IMR-90 (cell line): ENCODE measurements at regions not wholly inside any gene's neighbourhood (a gene's known extent, or its start where the extent isn't known, plus 50 kb on each side); places are given as distances from the start of the nearest gene placed in this dataset.
"Not testable (repeated sequence)": the region's sequence is repeated elsewhere in the genome, so short reads cannot be mapped to it uniquely, and the experiment has no call there.

Experiments used
- ATAC-seq: fragments of 200-7000 bp; cut with Tn5 transposase; 2 replicates; pipeline ENCODE4 v1.9.1; 2020; ENCODE audit warnings: low read depth, mild to moderate bottlenecking, moderate library complexity
- BruUV-seq: library from RNA; stranded (reverse); fragments of 400-500 nt; replicated peaks from 2 replicates; lab custom pipeline; 2021; lab: Mats Ljungman, UMichigan
- CTCF ChIA-PET: fragments of 300-600 bp; formaldehyde crosslinking; extraction: SDS; loops from one replicate; lab custom pipeline; 2021; ENCODE audit warnings: antibody characterized with exemption; lab: Yijun Ruan, JAX
- POLR2A ChIA-PET: fragments of 300-600 bp; sonication (Branson Sonifier 250); formaldehyde crosslinking; loops from one replicate; lab custom pipeline; 2022; ENCODE audit warnings: antibody characterized with exemption; ENCODE audit not compliant: unreplicated experiment; lab: Charles Lee
- DNase-seq: peaks from one replicate; pipeline ENCODE4 v3.0.0; 2013
- H2AFZ ChIP-seq: replicated peaks from 2 replicates; pipeline ENCODE3; 2013; ENCODE audit warnings: low read length, mild to moderate bottlenecking; ENCODE audit not compliant: poor library complexity
- H2AK5ac ChIP-seq: 2 replicates; pipeline ENCODE4 v1.6.1; 2013; ENCODE audit warnings: low read depth, low read length, inconsistent platforms
- H2AK9ac ChIP-seq: replicated peaks from 2 replicates; pipeline ENCODE3; 2013; ENCODE audit warnings: mild to moderate bottlenecking, low read depth, low read length, moderate library complexity; ENCODE audit not compliant: poor library complexity
- H2BK120ac ChIP-seq: 2 replicates; pipeline ENCODE4 v1.6.1; 2013; ENCODE audit warnings: low read depth, low read length, inconsistent platforms
- H2BK15ac ChIP-seq: 3 replicates; pipeline ENCODE4 v1.6.1; 2013; ENCODE audit warnings: low read depth, low read length, inconsistent platforms
- H2BK20ac ChIP-seq: 2 replicates; pipeline ENCODE4 v1.6.1; 2013; ENCODE audit warnings: low read depth, mild to moderate bottlenecking, inconsistent platforms, low read length, moderate library complexity
- H2BK5ac ChIP-seq: 2 replicates; pipeline ENCODE4 v1.6.1; 2013; ENCODE audit warnings: mild to moderate bottlenecking, low read depth, low read length, inconsistent platforms; ENCODE audit not compliant: poor library complexity, severe bottlenecking
- H3K14ac ChIP-seq: replicated peaks from 2 replicates; pipeline ENCODE4 v1.6.1; 2013; ENCODE audit warnings: low read depth, low read length, inconsistent platforms
- H3K18ac ChIP-seq: 2 replicates; pipeline ENCODE4 v1.6.1; 2013; ENCODE audit warnings: low read depth, low read length, control low read depth
- H3K23ac ChIP-seq: 2 replicates; pipeline ENCODE4 v1.6.1; 2013; ENCODE audit warnings: low read depth, low read length, inconsistent platforms
- H3K27ac ChIP-seq: 2 replicates; pipeline ENCODE4 v1.5.1; 2013; ENCODE audit warnings: mild to moderate bottlenecking, control low read depth, low read length; ENCODE audit not compliant: insufficient read depth
- H3K27me3 ChIP-seq: 2 replicates; pipeline ENCODE4 v1.6.1; 2013; ENCODE audit warnings: low read length; ENCODE audit not compliant: control insufficient read depth, insufficient read depth
- H3K36me3 ChIP-seq: 2 replicates; pipeline ENCODE4 v1.6.1; 2013; ENCODE audit warnings: low read length, mixed read lengths; ENCODE audit not compliant: control insufficient read depth, insufficient read depth
- H3K4ac ChIP-seq: 2 replicates; pipeline ENCODE4 v1.6.1; 2013; ENCODE audit warnings: low read depth, low read length, inconsistent platforms
- H3K4me1 ChIP-seq: 2 replicates; pipeline ENCODE4 v1.6.1; 2013; ENCODE audit warnings: low read length, mixed read lengths; ENCODE audit not compliant: control insufficient read depth, insufficient read depth
- H3K4me2 ChIP-seq: 2 replicates; pipeline ENCODE4 v1.6.1; 2013; ENCODE audit warnings: low read depth, mild to moderate bottlenecking, control low read depth, low read length, moderate library complexity
- H3K4me3 ChIP-seq: 2 replicates; pipeline ENCODE4 v1.5.1; 2013; ENCODE audit warnings: low read depth, mild to moderate bottlenecking, control low read depth, low read length, moderate library complexity; ENCODE audit not compliant: insufficient read depth
- H3K56ac ChIP-seq: 2 replicates; pipeline ENCODE4 v1.6.1; 2013; ENCODE audit warnings: low read length, inconsistent platforms; ENCODE audit not compliant: insufficient read depth; ENCODE audit errors: extremely low read depth
- H3K79me1 ChIP-seq, 2 experiments: 2 replicates each; pipeline ENCODE4 v1.6.1; 2013; ENCODE audit warnings: low read length in 2 of 2, inconsistent platforms in 1 of 2, low read depth in 1 of 2
- H3K9ac ChIP-seq: 2 replicates; pipeline ENCODE4 v1.6.1; 2013; ENCODE audit warnings: low read depth, low read length, control low read depth
- H3K9me1 ChIP-seq: 2 replicates; pipeline ENCODE4 v1.6.1; 2013; ENCODE audit warnings: low read length, inconsistent platforms; ENCODE audit not compliant: insufficient read depth
- H3K9me3 ChIP-seq: 2 replicates; pipeline ENCODE4 v1.6.1; 2013; ENCODE audit warnings: low read length; ENCODE audit not compliant: control insufficient read depth, insufficient read depth
- H4K20me1 ChIP-seq: 2 replicates; pipeline ENCODE4 v1.6.1; 2013; ENCODE audit warnings: low read length, inconsistent platforms; ENCODE audit not compliant: insufficient read depth
- H4K5ac ChIP-seq: 2 replicates; pipeline ENCODE4 v1.6.1; 2013; ENCODE audit warnings: mild to moderate bottlenecking, low read depth, low read length, control low read depth
- H4K8ac ChIP-seq, 2 experiments: 2 replicates each; pipeline ENCODE4 v1.6.1; 2013; ENCODE audit warnings: low read depth in 2 of 2, low read length in 2 of 2, control low read depth in 1 of 2, inconsistent platforms in 1 of 2
- H4K91ac ChIP-seq: 2 replicates; pipeline ENCODE4 v1.6.1; 2013; ENCODE audit warnings: low read depth, low read length, inconsistent platforms; ENCODE audit not compliant: insufficient read depth
- WGBS, 2 experiments: methylation state at CpG; one replicate each; pipeline versions ENCODE4 v1.1.5 to v1.1.7; 2013; ENCODE audit warnings: missing lambda C conversion rate in 2 of 2; ENCODE audit not compliant: insufficient read length in 1 of 2; ENCODE audit errors: extremely low coverage in 2 of 2; 5-methylcytosine and 5-hydroxymethylcytosine counted together
- dilution Hi-C: fragments of 300-500 bp; cut with HindIII; formaldehyde crosslinking; loops from one replicate; pipeline ENCODE4 v1.14.3; 2018; ENCODE audit warnings: low sequenced_read_pairs; ENCODE audit not compliant: unreplicated experiment
- in situ Hi-C: fragments of 300-500 bp; cut with MboI; formaldehyde crosslinking; loops from 3 replicates; pipeline ENCODE4 v1.14.3; 2019; ENCODE audit warnings: low sequenced_read_pairs, inconsistent platforms, mixed read lengths
- intact Hi-C: fragments of 100-400 bp; cut with micrococcal nuclease; formaldehyde crosslinking; loops from 2 replicates; pipeline ENCODE4 v1.10.0; 2022

DNA sequence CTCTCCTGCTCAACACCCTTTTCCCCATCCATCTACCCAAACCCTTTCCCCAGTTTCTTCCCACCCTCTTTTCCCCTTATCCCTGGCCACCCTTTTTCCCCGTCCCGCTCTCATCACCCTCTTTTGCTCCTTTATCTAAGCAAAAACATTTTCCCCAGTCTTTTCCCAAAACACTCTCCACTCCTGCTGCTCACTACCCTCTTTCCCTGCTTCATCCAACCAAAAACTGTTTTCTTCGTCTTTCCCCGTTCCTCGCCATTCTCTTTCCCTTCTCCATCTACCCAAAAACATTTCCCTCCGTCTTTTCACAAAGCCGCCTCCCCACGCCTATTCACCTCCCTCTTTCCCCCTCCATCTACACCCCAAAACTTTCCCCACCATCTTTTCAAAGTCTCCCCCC, 80.9 kb upstream of the KCNJ18 start:
- H3K4me3 ChIP-seq, BruUV-seq, H2AK9ac ChIP-seq, H4K20me1 ChIP-seq, H4K8ac ChIP-seq, H4K91ac ChIP-seq, H2BK20ac ChIP-seq, H2BK15ac ChIP-seq, H3K56ac ChIP-seq, POLR2A ChIA-PET, CTCF ChIA-PET, H3K23ac ChIP-seq, H2BK5ac ChIP-seq, H3K27ac ChIP-seq, in situ Hi-C loops, H2BK120ac ChIP-seq, H4K5ac ChIP-seq, H3K4me1 ChIP-seq, H3K4ac ChIP-seq, H3K9me3 ChIP-seq, H2AK5ac ChIP-seq, H3K27me3 ChIP-seq, H3K79me1 ChIP-seq, H2AFZ ChIP-seq, H3K4me2 ChIP-seq, dilution Hi-C loops, H3K14ac ChIP-seq, H3K18ac ChIP-seq, intact Hi-C loops, ATAC-seq, H3K36me3 ChIP-seq, H3K9me1 ChIP-seq, H3K9ac ChIP-seq, DNase-seq: not testable (repeated sequence)
- WGBS, 2 experiments, result 73 to 100% methylated on average over 5 to 8 of the region's 8 CpGs

DNA sequence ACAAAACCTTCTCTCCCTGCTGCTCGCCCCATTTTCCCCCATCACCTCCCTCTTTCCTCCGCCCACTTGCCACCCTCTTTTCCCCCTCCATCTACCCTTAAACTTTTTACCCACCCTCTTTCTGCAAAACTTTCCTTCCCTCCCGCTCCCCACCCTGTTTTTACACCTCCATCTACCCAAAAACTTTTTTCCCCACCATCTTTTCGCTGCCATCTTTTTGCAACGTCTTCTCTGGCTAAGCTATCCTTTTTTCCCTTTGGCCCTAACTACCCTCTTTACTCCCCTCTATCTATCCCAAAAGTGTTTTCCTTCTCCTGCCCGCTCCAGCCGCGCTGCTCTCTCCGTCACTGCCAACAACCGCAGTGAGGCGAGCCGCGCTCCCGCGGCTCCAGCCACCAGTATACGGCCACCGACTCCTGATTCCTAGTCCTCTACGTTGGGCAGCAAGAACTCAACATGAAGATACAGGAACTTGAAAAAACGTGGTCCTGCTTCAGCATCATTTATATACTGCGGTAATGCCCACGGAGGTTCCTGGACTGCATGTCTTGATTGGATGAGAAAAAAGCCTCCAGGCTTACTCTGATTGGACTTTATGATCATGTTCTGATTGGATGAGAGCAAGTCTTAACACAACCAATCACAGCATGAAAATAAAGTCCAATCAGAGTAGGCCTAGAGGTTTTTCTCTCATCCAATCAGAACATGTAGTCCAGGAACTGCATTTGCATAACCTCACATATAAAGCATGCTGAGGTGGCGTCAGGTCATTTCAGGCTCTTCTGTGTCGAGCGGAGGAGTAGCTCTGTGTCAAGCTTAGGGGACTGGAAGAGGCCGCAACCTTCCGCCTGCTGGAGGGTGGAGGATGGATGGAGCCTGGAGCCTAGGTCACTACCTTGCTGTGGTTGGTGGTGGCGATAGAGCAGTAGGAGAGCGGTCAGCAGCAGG, 79.9 kb upstream of the KCNJ18 start:
- WGBS, 2 experiments, result 54% methylated on average over 15 of the region's 28 CpGs; no CpG with 5 or more reads in 1 of the 2 experiments
- BruUV-seq, H2AFZ ChIP-seq, ATAC-seq, H4K20me1 ChIP-seq, intact Hi-C loops, H2AK9ac ChIP-seq, H3K9ac ChIP-seq, H3K79me1 ChIP-seq, H3K14ac ChIP-seq, H2AK5ac ChIP-seq, in situ Hi-C loops, H3K23ac ChIP-seq, H3K4ac ChIP-seq, H3K4me1 ChIP-seq, H3K56ac ChIP-seq, DNase-seq, H3K27ac ChIP-seq, H2BK20ac ChIP-seq, H4K8ac ChIP-seq, H2BK5ac ChIP-seq, H3K9me1 ChIP-seq, POLR2A ChIA-PET, H3K9me3 ChIP-seq, CTCF ChIA-PET, H3K18ac ChIP-seq, H3K36me3 ChIP-seq, H4K91ac ChIP-seq, H2BK120ac ChIP-seq, H3K27me3 ChIP-seq, H3K4me3 ChIP-seq, H4K5ac ChIP-seq, H3K4me2 ChIP-seq, H2BK15ac ChIP-seq, dilution Hi-C loops: not testable (repeated sequence)
